ENCODE measurements at regions not wholly inside any gene's neighbourhood (a gene's known extent, or its start where the extent isn't known, plus 50 kb on each side); places are given as distances from the start of the nearest gene placed in this dataset.
A peak's percentile ranks its signal among the peaks of the same experiment; 100 is the strongest.

DNA sequence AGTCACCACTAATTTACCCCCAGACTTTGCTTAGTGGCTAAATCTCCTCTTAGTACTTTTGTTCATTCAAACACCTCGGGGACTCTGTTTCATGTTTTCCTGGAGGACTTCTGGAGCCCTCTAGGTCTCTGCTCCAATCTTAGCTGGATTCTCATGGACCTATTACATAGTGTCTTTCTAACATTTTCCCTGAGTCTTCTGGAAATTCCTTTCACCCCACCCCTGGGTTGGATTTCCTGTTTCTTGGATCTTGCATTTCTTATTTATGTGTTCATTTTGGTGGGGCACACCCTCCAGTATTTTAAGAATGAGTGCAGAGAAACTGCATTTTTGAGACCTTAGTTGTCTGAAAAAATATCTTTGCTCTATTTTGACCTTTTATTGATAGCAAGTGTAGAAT, 220.1 kb downstream of the BLID start:
- TF ChIP-seq, protein P1, sequence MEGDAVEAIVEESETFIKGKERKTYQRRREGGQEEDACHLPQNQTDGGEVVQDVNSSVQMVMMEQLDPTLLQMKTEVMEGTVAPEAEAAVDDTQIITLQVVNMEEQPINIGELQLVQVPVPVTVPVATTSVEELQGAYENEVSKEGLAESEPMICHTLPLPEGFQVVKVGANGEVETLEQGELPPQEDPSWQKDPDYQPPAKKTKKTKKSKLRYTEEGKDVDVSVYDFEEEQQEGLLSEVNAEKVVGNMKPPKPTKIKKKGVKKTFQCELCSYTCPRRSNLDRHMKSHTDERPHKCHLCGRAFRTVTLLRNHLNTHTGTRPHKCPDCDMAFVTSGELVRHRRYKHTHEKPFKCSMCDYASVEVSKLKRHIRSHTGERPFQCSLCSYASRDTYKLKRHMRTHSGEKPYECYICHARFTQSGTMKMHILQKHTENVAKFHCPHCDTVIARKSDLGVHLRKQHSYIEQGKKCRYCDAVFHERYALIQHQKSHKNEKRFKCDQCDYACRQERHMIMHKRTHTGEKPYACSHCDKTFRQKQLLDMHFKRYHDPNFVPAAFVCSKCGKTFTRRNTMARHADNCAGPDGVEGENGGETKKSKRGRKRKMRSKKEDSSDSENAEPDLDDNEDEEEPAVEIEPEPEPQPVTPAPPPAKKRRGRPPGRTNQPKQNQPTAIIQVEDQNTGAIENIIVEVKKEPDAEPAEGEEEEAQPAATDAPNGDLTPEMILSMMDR (IDR thresholded peaks at IDR 0.05; ENCODE audit: unreplicated experiment): no peak
- DNase-seq (ENCODE audit: low spot score): no peak
- Mint-ChIP-seq H3K36me3 (ENCODE audit: low read depth, unreplicated experiment) (no peaks in the 10 kb centered on the region), H3K27ac (ENCODE audit: unreplicated experiment) (no peak overlapping the region), H3K4me1 (ENCODE audit: unreplicated experiment) (peaks cover 21% of the 10 kb centered on the region), H3K9me3 (ENCODE audit: unreplicated experiment) (no peaks in the 10 kb centered on the region), H3K4me3 (ENCODE audit: unreplicated experiment) (no peak overlapping the region), H3K27me3 (ENCODE audit: unreplicated experiment) (no peaks in the 10 kb centered on the region)

DNA sequence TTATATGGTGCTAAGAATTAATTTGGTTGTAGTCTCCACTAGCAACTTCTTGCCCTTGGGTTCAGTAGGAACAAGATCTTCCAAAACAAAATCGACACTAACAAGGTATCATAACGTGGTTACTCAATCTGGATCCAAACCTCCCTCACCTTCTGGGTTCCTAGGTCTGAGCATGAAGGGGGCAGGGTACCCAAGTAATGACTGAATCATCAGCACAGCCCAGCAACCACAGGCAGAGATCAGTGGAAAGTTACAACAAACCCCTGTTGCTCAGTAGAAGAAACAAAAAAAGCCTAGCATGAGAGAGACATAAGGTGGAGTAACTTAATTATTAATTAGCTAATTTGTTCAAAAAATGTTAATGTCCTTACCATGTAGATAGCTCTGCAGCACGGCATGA, 221.4 kb downstream of the BLID start:
- Mint-ChIP-seq H3K9me3 (ENCODE audit: unreplicated experiment) (no peaks in the 10 kb centered on the region), H3K36me3 (ENCODE audit: low read depth, unreplicated experiment) (no peaks in the 10 kb centered on the region), H3K27ac (ENCODE audit: unreplicated experiment) (no peak overlapping the region), H3K27me3 (ENCODE audit: unreplicated experiment) (no peaks in the 10 kb centered on the region), H3K4me1 (ENCODE audit: unreplicated experiment) (peaks cover 21% of the 10 kb centered on the region), H3K4me3 (ENCODE audit: unreplicated experiment) (no peak overlapping the region)
- DNase-seq (ENCODE audit: low spot score): no peak
- TF ChIP-seq, protein P1 (IDR thresholded peaks at IDR 0.05; ENCODE audit: unreplicated experiment): no peak

DNA sequence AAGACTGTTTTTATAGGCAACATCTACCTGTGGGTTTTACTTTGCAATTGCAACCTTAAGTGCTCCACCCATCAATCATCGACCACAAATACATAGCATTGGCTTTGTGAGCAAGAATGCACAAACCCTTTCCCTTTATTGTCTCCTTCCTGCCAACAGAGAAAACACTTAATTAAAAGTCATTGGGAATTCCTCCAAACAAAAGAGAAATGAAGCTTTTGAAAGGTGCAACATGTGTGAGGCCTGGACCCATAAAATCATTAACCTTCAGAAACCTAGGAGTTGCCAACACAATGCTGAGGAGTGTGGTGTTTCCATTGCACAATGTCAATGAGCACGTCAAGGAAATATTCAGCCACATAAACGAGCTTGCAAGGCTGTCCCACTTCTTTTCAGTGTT, 223.2 kb downstream of the BLID start:
- TF ChIP-seq, protein P1 (IDR thresholded peaks at IDR 0.05; ENCODE audit: unreplicated experiment): no peak
- Mint-ChIP-seq H3K9me3 (ENCODE audit: unreplicated experiment) (no peaks in the 10 kb centered on the region), H3K27ac (ENCODE audit: unreplicated experiment) (no peak overlapping the region), H3K4me3 (ENCODE audit: unreplicated experiment) (no peak overlapping the region), H3K36me3 (ENCODE audit: low read depth, unreplicated experiment) (no peaks in the 10 kb centered on the region), H3K4me1 (ENCODE audit: unreplicated experiment) (peaks cover 21% of the 10 kb centered on the region), H3K27me3 (ENCODE audit: unreplicated experiment) (no peaks in the 10 kb centered on the region)
- no peak for DNase-seq (ENCODE audit: low spot score)

GRCh38 chr11:121892131-121892681, 223.8 kb downstream of the BLID start:
- peaks cover 21% of the 10 kb centered on the region for H3K4me1 Mint-ChIP-seq (ENCODE audit: unreplicated experiment)
- H3K4me3 Mint-ChIP-seq (ENCODE audit: unreplicated experiment): no peak overlapping the region
- no peak overlapping the region for H3K27ac Mint-ChIP-seq (ENCODE audit: unreplicated experiment)
- no peaks in the 10 kb centered on the region for H3K27me3 Mint-ChIP-seq (ENCODE audit: unreplicated experiment)
- TF ChIP-seq, protein P1 (IDR thresholded peaks at IDR 0.05; ENCODE audit: unreplicated experiment): no peak
- H3K36me3 Mint-ChIP-seq (ENCODE audit: low read depth, unreplicated experiment): no peaks in the 10 kb centered on the region
- DNase-seq (ENCODE audit: low spot score): peak; percentile 8
- H3K9me3 Mint-ChIP-seq (ENCODE audit: unreplicated experiment): no peaks in the 10 kb centered on the region

- TF ChIP-seq, protein P1 (IDR thresholded peaks at IDR 0.05; ENCODE audit: unreplicated experiment): no peak
- H3K27ac Mint-ChIP-seq (ENCODE audit: unreplicated experiment): no peak overlapping the region
- H3K36me3 Mint-ChIP-seq (ENCODE audit: low read depth, unreplicated experiment): no peaks in the 10 kb centered on the region
- no peak overlapping the region for H3K4me3 Mint-ChIP-seq (ENCODE audit: unreplicated experiment)
- H3K4me1 Mint-ChIP-seq (ENCODE audit: unreplicated experiment): peaks cover 20% of the 10 kb centered on the region
- peaks cover 1% of the 10 kb centered on the region for H3K27me3 Mint-ChIP-seq (ENCODE audit: unreplicated experiment)
- no peak for DNase-seq (ENCODE audit: low spot score)
- H3K9me3 Mint-ChIP-seq (ENCODE audit: unreplicated experiment): no peaks in the 10 kb centered on the region
Observed at GRCh38 chr11:121890946-121891515, 225.0 kb downstream of the BLID start.
